Tibial nerve (tissue), 4 donors: ENCODE measurements at regions not wholly inside any gene's neighbourhood (a gene's known extent, or its start where the extent isn't known, plus 50 kb on each side); places are given as distances from the start of the nearest gene placed in this dataset.

Experiments
- DNase-seq, 2 donors: peaks; one replicate each; pipeline ENCODE4 v3.0.0-alpha.2; 2019; ENCODE audit warnings: low spot score in 2 of 2
- H3K27ac ChIP-seq, 4 donors: fragments of 200-600 bp; sonication (generic) in 3 of 4; one replicate each; pipeline ENCODE4 v1.5.1; 2017 to 2019; ENCODE audit warnings: mild to moderate bottlenecking in 1 of 4
- H3K27me3 ChIP-seq, 2 donors: fragments of 200-600 bp; sonication (generic) in 1 of 2; one replicate each; pipeline versions ENCODE4 v1.5.1 to v1.6.0; 2017 to 2019
- H3K36me3 ChIP-seq, 3 donors: fragments of 200-600 bp; sonication (generic); one replicate each; pipeline ENCODE4 v1.5.1; 2018 to 2019
- H3K4me1 ChIP-seq, 4 donors: fragments of 200-600 bp; sonication (generic) in 3 of 4; one replicate each; pipeline ENCODE4 v1.5.1; 2017 to 2019
- H3K4me3 ChIP-seq, 4 donors: fragments of 200-600 bp; sonication (generic) in 3 of 4; one replicate each; pipeline ENCODE4 v1.5.1; 2017 to 2019; ENCODE audit warnings: mild to moderate bottlenecking in 1 of 4, moderate library complexity in 1 of 4
- H3K9me3 ChIP-seq, 4 donors: fragments of 200-600 bp; sonication (generic) in 3 of 4; one replicate each; pipeline ENCODE4 v1.5.1; 2017 to 2019
- CTCF ChIP-seq, 5 experiments: fragments of 200-600 bp in 3 of 5; fragments of 450-650 bp in 2 of 5; sonication (generic) in 3 of 5; IDR thresholded peaks; one replicate each; pipeline ENCODE4 v1.5.1; 2016 to 2019; ENCODE audit warnings: antibody characterized with exemption in 5 of 5, mild to moderate bottlenecking in 3 of 5, moderate library complexity in 2 of 5
- EP300 ChIP-seq, 2 donors: sonication (generic); formaldehyde crosslinking; IDR thresholded peaks; one replicate each; pipeline ENCODE4 v1.6.1; 2017; ENCODE audit warnings: antibody characterized with exemption in 2 of 2, mild to moderate bottlenecking in 1 of 2
- POLR2A ChIP-seq, 2 donors: fragments of 450-650 bp; IDR thresholded peaks; one replicate each; pipeline ENCODE4 v1.6.1; 2017; ENCODE audit warnings: antibody characterized with exemption in 2 of 2, mild to moderate bottlenecking in 2 of 2, moderate library complexity in 2 of 2
- WGBS, 2 donors: methylation state at CpG; one replicate each; pipeline ENCODE4 v1.1.5; 2018; 5-methylcytosine and 5-hydroxymethylcytosine counted together

- Histone ChIP-seq H3K4me1 (no peaks in the 10 kb centered on the region), H3K27me3 (no peaks in the 10 kb centered on the region), H3K27ac (no peak overlapping the region), H3K9me3 (no peaks in the 10 kb centered on the region), H3K36me3 (no peaks in the 10 kb centered on the region), H3K4me3 (no peak overlapping the region)
- DNase-seq = no peak
- TF ChIP-seq CTCF (IDR thresholded peaks at IDR 0.05) = no peak
- no peak for TF ChIP-seq POLR2A (IDR thresholded peaks at IDR 0.05)
- no peak for TF ChIP-seq EP300 (IDR thresholded peaks at IDR 0.05)
- WGBS, 2 donors = 92 to 94% methylated on average over 5 of the region's 5 CpGs
Measured at GRCh38 chr1:81023187-81023724, 777.5 kb upstream of the ADGRL2 start.

GRCh38 chr1:81021134-81021533, 779.6 kb upstream of the ADGRL2 start:
- no peak for TF ChIP-seq CTCF (IDR thresholded peaks at IDR 0.05)
- H3K4me1 ChIP-seq = no peaks in the 10 kb centered on the region
- H3K27ac ChIP-seq = no peak overlapping the region
- no peak for DNase-seq
- no peaks in the 10 kb centered on the region for H3K9me3 ChIP-seq
- no peak overlapping the region for H3K4me3 ChIP-seq
- WGBS, 2 donors = 57 to 81% methylated on average over 1 of the region's 1 CpG
- H3K27me3 ChIP-seq = no peaks in the 10 kb centered on the region
- H3K36me3 ChIP-seq = no peaks in the 10 kb centered on the region

GRCh38 chr1:81020506-81020905, 780.2 kb upstream of the ADGRL2 start:
- Histone ChIP-seq H3K27me3 (no peaks in the 10 kb centered on the region), H3K36me3 (no peaks in the 10 kb centered on the region), H3K4me1 (no peaks in the 10 kb centered on the region), H3K27ac (no peak overlapping the region), H3K4me3 (no peak overlapping the region), H3K9me3 (no peaks in the 10 kb centered on the region)
- 58 to 73% methylated on average over 1 of the region's 1 CpG for WGBS, 2 donors
- DNase-seq = no peak
- TF ChIP-seq POLR2A (IDR thresholded peaks at IDR 0.05) (no peak), EP300 (IDR thresholded peaks at IDR 0.05) (no peak), CTCF (IDR thresholded peaks at IDR 0.05) (no peak)

- H3K4me3 ChIP-seq = no peak overlapping the region
- no peaks in the 10 kb centered on the region for H3K36me3 ChIP-seq
- H3K27ac ChIP-seq = no peak overlapping the region
- H3K4me1 ChIP-seq = no peaks in the 10 kb centered on the region
- no peak for TF ChIP-seq CTCF (IDR thresholded peaks at IDR 0.05)
- no peak for TF ChIP-seq POLR2A (IDR thresholded peaks at IDR 0.05)
- TF ChIP-seq EP300 (IDR thresholded peaks at IDR 0.05) = no peak
- DNase-seq = no peak
- no peaks in the 10 kb centered on the region for H3K9me3 ChIP-seq
- WGBS, 2 donors = 81 to 85% methylated on average over 3 of the region's 3 CpGs
- no peaks in the 10 kb centered on the region for H3K27me3 ChIP-seq
Measured at GRCh38 chr1:81010126-81010525, 790.6 kb upstream of the ADGRL2 start.

- Histone ChIP-seq H3K4me1 (no peaks in the 10 kb centered on the region), H3K4me3 (no peak overlapping the region), H3K27ac (no peak overlapping the region), H3K27me3 (no peaks in the 10 kb centered on the region), H3K9me3 (no peaks in the 10 kb centered on the region), H3K36me3 (no peaks in the 10 kb centered on the region)
- 47 to 55% methylated on average over 2 of the region's 2 CpGs for WGBS, 2 donors
- no peak for TF ChIP-seq CTCF (IDR thresholded peaks at IDR 0.05)
- no peak for TF ChIP-seq EP300 (IDR thresholded peaks at IDR 0.05)
- no peak for TF ChIP-seq POLR2A (IDR thresholded peaks at IDR 0.05)
- no peak for DNase-seq
Measured at GRCh38 chr1:81008293-81008692, 792.4 kb upstream of the ADGRL2 start.
